Esophagus muscularis mucosa (tissue), 4 donors: ENCODE measurements at regions not wholly inside any gene's neighbourhood (a gene's known extent, or its start where the extent isn't known, plus 50 kb on each side); places are given as distances from the start of the nearest gene placed in this dataset.

ENCODE experiments used
- EP300 ChIP-seq: sonication (generic); formaldehyde crosslinking; IDR thresholded peaks from one replicate; pipeline ENCODE4 v1.6.1; 2017; ENCODE audit warnings: antibody characterized with exemption
- POLR2A ChIP-seq: fragments of 450-650 bp; IDR thresholded peaks from one replicate; pipeline ENCODE4 v1.6.1; 2017; ENCODE audit warnings: antibody characterized with exemption, moderate library complexity, mild to moderate bottlenecking, low read depth
- POLR2AphosphoS5 ChIP-seq, 2 donors: sonication (generic); formaldehyde crosslinking; IDR thresholded peaks; one replicate each; pipeline ENCODE4 v1.6.1; 2017; ENCODE audit warnings: antibody characterized with exemption in 2 of 2
- TF ChIP-seq, protein P1 (sequence below), 3 experiments: fragments of 200-600 bp in 2 of 3; fragments of 450-650 bp in 1 of 3; sonication (generic) in 2 of 3; IDR thresholded peaks; one replicate each; pipeline ENCODE4 v1.5.1; 2017 to 2019; ENCODE audit warnings: antibody characterized with exemption in 3 of 3, mild to moderate bottlenecking in 2 of 3, moderate library complexity in 1 of 3

DNA sequence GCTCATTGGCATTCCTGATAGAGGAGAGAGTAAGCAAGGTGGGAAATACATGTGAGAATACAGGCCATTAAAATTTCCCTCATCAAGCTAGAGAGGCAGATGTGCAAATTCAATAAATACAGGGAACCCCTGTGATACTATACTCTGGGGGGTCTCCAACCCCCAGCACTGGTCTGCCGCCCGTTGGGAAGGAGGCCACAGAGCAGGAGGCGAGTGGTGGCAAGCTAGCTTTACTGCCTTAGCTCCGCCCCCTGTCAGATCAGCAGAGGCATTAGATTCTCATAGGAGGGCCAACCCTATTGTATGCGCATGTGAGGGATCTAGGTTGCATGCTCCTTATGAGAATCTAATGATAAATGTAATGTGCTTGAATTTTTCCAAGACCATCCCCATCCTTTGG is 97.1 kb upstream of the PLSCR5 start:
- TF ChIP-seq POLR2A (no peak), EP300 (no peak), POLR2AphosphoS5 (IDR thresholded peaks at IDR 0.05) (no peak)
- TF ChIP-seq, protein P1, sequence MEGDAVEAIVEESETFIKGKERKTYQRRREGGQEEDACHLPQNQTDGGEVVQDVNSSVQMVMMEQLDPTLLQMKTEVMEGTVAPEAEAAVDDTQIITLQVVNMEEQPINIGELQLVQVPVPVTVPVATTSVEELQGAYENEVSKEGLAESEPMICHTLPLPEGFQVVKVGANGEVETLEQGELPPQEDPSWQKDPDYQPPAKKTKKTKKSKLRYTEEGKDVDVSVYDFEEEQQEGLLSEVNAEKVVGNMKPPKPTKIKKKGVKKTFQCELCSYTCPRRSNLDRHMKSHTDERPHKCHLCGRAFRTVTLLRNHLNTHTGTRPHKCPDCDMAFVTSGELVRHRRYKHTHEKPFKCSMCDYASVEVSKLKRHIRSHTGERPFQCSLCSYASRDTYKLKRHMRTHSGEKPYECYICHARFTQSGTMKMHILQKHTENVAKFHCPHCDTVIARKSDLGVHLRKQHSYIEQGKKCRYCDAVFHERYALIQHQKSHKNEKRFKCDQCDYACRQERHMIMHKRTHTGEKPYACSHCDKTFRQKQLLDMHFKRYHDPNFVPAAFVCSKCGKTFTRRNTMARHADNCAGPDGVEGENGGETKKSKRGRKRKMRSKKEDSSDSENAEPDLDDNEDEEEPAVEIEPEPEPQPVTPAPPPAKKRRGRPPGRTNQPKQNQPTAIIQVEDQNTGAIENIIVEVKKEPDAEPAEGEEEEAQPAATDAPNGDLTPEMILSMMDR (IDR thresholded peaks at IDR 0.05): no peak
